ENCODE measurements at regions not wholly inside any gene's neighbourhood (a gene's known extent, or its start where the extent isn't known, plus 50 kb on each side); places are given as distances from the start of the nearest gene placed in this dataset.

GRCh38 chr16:86089991-86090390, 191.0 kb downstream of the IRF8 start:
- no peak for DNase-seq (ENCODE audit: low read depth in 2 of 2)

DNA sequence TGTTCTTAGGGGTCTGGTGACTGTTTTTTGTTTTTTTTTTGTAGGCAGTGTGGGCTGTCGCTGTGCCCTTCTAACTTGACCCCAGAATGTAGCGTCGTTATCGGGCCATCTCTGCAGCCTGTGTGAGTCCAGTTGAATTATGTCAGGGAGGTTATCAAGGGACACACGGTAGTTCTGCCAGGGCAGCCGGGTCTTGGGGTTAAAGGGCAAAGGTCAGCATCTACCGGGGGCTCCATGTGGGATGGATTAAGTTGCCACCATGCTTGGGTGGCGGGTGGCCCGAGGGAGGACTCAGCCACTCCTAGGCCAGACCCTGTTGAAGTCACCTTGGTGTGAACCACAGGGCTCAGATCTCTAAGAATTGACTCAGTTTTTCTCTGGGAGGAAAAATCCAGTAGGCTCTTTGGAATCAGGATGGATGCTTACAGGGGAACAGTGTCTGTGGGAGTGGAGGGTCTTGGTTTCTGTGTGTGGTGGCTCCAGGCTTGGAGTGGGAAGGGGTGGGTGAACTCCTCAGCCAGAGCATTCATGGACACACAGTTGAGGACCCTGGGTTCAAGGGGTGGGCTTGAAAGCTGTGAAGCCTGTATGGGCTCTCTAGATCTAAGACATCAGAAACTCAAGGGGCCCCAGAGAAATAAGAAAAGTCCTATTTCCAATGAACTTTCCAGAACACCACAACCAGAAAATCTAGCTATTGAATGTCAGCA, 191.7 kb downstream of the IRF8 start:
- no peak for DNase-seq (ENCODE audit: low read depth in 2 of 2)

- no peak for DNase-seq (ENCODE audit: low read depth in 2 of 2)
Measured at GRCh38 chr16:86091976-86092375, 193.0 kb downstream of the IRF8 start.

DNA sequence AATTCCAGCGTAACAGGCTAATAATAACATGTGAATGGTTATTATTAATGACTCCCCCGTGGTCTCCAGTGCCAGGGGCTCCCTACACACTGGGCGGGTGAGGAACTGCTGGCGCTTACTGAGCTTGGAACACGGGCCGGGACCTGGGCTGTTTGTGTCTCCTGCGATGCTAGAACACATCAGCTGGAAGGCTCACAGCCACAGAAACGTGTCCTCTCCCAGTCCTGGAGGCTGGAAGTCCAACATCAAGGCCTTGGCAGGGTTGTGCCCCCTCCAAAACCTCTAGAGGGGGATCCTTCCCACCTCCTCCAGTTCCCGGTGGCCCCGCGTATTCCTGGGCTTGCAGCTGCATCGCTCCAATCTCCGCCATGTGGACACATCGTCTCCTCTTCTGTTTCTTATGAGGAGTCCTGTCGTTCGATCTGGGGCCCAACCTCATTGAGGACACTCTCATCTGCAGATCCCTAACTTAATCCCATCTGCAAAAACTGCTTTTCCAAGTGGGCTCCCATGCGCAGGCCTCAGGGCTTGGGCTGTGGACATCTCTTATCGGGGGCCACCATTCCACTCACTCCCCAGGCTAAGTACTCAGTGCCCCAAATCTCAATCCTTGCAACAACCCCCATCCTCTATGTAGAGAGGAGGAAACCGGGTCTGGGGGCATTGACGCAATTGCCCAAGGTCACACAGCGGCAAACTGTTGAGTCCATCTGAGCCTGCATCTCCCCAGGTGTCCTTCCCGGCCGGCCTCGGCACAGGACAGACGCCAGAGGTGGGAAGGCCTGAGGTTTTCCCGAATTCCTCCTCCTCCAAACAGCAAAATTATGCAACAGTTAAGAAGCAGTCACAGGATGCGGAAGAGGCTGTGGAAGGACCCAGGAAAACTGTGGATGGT, 193.9 kb downstream of the IRF8 start:
- DNase-seq (ENCODE audit: low read depth in 2 of 2): no peak

DNA sequence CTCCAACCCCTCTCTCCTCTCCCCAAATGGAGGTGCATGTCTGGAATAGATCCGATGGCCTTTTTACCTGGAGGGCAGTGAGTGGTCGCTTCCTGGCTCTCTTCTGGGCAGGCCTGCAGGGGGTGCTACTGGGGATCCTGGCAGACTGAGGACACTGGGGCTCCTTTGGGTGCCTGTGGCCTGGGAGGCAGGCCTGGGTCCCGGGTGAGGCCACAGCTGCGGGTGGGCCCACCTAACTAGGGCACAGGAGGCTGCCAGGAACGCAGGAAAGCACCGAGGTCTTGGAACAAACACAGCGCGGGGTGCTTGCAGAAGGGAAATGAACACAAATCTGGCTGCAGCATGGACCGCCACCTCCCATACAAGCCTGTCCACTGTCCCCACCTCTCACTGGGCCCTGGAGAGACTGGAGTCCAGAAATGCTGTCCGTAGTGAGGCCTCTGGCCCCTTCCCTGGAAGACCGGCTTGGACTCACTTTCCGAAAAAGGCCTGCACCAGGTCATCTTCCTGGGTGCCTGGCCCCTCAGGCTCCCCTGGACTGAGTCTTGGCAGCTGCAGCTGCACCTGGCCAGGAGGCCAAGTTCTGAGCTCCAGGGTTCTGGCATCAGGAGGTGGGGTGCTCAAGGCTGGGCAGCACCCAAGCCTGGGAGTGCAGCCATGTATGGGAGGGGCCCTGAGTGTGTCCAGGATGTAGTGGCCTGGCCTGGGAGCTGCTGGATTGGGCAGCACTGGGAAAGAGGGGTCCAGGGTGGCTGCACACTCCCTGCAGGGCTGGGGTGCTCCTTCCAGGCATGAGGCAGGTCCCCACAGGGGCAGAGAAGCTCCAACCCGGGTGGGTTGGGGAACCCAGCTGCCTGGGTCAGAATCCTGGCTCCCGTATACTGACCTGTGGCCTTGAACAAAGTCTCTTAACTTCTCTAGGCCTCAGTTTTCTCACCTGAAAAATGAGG, 195.1 kb downstream of the IRF8 start:
- no peak for DNase-seq (ENCODE audit: low read depth in 2 of 2)

- DNase-seq (ENCODE audit: low read depth in 2 of 2): no peak
Measured at GRCh38 chr16:86095131-86095752, 196.3 kb downstream of the IRF8 start.

DNA sequence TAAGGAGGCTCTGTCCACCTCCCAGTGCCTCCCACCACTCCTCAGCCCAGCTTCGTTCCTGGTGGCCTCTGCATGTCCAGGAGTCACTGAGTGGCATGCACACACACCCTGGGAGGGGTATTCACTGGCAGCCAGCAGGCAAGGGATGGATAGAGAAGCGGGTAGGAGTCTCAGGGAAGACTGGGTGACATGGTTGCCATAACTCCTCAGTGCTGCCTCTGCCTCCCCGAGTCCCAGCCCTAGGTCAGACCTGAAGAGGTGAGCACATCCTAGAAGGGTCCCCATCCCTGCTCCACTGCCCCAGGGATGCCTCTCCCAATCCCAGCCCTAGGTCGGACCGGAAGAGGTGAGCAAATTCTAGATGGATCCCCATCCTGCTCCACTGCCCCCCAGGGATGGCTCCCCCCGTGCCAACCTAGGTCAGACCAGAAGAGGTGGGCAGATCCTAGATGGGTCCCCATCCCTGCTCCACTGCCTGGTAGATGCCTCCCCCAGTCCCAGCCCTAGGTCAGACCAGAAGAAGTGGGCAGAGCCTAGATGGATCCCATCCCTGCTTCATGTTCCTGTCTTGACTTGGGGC, 197.0 kb downstream of the IRF8 start:
- no peak for DNase-seq (ENCODE audit: low read depth in 2 of 2)

DNA sequence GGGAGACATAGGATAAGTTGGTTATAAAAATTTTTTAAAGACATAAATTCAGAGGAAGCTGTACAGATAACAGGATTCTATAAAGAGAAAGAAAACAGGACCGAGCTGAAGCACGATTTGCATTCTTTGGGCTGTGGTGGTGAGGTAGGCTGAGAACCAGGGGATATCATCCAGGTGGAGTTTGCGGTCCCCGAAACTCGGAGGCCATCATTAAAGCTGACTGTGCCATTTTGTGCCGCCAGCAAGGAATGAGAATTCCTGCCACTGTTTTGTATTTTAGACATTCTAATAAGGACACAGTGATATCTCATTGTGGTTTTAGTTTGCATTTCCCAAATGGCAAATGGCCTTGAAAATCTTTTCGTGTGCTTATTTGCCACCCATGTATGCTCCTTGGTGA, 197.9 kb downstream of the IRF8 start:
- DNase-seq (ENCODE audit: low read depth in 2 of 2): no peak

DNA sequence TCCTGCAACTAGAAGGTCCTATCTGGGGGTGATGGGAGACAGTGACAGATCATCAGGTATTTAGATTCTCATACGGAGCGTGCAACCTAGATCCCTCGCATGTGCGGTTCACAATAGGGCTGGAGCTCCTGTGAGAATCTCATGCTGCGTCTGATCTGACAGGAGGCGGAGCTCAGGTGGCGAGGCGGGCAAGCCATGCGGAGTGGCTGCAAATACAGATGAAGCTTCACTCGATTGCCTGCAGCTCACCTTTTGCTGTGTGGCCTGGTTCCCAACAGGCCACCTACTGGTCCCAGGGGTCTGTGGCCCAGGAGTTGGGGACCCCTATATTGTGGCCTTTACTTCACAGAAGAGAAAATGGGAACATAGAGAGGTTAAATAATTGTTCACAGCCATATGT, 200.4 kb downstream of the IRF8 start:
- DNase-seq (ENCODE audit: low read depth in 2 of 2): no peak

- DNase-seq (ENCODE audit: low read depth in 2 of 2): no peak
Measured at GRCh38 chr16:86100205-86101136, 201.5 kb downstream of the IRF8 start.

DNA sequence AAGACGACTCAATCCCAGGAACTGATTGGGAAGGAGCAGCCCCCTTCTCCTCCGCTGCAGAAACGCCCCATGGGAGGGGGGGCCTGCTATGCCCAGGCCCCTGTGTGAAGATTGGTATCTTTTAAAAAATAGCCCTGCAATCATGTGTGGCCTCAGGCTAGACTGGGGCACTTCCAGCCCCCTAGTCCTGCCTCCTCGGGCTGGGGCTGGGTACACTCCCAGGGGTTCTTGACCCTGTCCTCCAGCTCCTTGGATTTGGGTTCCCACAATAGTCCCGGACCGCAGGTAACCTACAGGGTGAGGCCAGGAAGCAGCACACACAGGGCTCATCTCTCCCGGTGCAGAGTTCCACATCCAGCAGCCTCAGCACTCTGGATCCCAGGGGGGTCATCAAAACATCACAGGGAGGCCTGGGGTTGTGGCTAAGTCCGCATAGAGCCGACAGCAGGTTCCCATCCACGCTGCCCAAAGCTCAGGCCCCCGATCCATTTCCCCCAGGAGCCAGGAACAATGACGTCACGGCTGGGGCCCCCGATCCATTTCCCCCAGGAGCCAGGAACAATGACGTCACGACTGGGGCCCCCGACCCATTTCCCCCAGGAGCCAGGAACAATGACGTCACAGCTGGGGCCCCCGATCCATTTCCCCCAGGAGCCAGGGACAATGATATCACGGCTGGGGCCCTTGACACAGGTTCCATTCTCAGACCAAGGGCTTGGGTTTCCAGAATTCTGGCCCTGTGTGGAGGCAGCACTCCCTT, 202.4 kb downstream of the IRF8 start:
- DNase-seq (ENCODE audit: low read depth in 2 of 2): no peak

DNA sequence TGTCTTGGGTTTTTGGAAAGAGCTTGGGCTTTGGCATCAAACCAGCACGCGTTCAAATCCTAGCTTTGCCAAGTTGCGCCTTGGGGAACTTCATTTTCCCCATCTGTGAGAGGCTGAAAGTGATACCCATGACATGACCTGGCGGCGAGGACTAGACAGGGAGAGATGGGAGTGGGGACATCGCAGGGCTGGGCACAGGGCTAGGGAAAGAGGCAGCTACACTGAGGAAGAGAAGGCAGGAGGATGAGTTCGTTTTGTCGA, 202.9 kb downstream of the IRF8 start:
- DNase-seq (ENCODE audit: low read depth in 2 of 2): no peak

GRCh38 chr16:86103320-86103719, 204.4 kb downstream of the IRF8 start:
- no peak for DNase-seq (ENCODE audit: low read depth in 2 of 2)

DNA sequence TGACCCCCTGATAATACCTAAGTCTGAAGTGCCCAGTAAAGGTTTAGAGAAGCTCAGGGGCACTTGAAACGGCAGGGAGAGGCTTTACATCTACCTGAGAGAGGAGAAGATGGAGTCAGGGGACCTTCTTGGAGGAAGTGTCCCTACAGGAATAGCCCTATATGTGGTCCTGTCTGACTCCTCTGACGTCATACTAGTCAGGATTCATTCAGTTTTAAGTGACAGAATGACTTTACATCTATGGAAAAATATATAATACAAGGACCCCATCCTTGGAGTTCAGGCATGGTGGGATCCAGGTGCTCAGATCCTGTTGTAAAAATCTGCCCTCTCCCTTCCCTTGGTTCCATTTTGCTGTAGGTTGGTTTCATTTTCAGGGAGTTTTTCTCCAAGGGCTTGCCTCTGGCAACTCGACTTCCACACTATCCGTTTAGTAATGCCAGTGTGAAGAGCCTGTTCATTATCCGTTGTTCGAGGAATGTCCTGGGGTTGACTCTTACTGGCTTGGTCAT, 205.6 kb downstream of the IRF8 start:
- DNase-seq (ENCODE audit: low read depth in 2 of 2): no peak

GRCh38 chr16:86107215-86107825, 208.4 kb downstream of the IRF8 start:
- no peak for DNase-seq (ENCODE audit: low read depth in 2 of 2)

- DNase-seq (ENCODE audit: low read depth in 2 of 2): no peak
Measured at GRCh38 chr16:86108062-86108461, 209.1 kb downstream of the IRF8 start.

DNA sequence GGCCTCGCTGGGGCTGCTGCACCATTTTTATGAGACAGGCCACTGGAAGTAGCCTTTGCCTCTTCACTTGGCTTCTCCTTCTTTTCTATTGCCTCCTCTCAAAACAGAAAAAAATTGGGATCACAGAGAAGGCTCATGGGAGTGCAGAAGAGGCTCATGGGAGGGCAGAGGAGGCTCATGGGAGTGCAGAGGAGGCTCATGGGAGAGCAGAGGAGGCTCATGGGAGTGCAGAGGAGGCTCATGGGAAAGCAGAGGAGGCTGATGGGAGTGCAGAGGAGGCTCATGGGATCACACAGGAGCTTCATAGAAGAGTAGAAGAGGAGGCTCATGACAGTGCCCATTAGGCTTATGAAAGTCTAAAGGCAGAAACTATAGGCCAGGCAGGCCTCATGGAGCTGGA, 211.2 kb downstream of the IRF8 start:
- no peak for DNase-seq (ENCODE audit: low read depth in 2 of 2)

DNA sequence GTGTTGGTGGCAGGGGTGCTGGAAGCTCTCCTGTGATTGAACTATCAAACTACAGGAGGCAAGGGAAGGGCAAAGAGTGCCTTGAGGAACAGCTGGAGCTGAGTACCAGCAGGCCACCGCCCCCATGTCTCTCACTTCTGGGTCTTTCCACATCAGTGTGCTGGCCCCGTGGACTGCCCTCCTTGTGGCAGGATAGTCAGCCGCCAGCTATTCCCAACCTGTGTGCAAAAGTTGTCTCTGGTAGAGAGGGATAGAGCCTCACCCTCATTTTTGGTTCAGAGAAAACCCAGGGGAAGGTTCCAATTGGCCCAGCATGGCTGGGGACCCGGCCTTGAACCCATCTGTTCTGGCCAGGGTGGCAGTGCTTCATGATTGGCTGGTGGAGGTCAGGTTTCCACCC, 211.8 kb downstream of the IRF8 start:
- DNase-seq (ENCODE audit: low read depth in 2 of 2): no peak

DNA sequence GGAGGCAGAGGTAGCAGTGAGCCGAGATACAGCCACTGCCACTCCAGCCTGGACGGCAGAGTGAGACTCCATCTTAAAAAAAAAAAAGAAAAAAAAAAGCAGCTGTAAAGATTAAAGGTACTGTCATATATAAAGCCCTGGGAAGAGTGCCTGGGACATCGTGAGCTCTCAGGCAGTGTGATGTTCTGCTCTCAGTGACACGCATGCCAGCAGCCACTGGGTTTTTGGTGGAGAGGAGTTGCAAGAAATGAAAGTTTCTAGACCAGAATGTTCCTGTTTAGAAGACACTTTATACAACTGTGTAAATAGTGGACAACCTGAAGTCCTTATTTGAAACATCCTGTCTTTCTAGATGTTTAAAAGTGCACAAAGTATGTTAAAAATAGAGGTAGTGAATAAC, 213.2 kb downstream of the IRF8 start:
- no peak for DNase-seq (ENCODE audit: low read depth in 2 of 2)
